WTC11 (cell line): ENCODE measurements at regions not wholly inside any gene's neighbourhood (a gene's known extent, or its start where the extent isn't known, plus 50 kb on each side); places are given as distances from the start of the nearest gene placed in this dataset.

Source experiments
- ATAC-seq: fragments of 200-7000 bp; cut with Tn5 transposase; 2 replicates; pipeline ENCODE4 v1.10.0; 2021; ENCODE audit warnings: mild to moderate bottlenecking, moderate library complexity
- CTCF ChIA-PET: fragments of 300-600 bp; sonication (Branson Sonifier 250); formaldehyde crosslinking; loops from one replicate; lab custom pipeline; 2021; ENCODE audit warnings: antibody characterized with exemption; lab: Charles Lee
- POLR2A ChIA-PET: fragments of 350-600 bp; sonication (Branson Sonifier 250); formaldehyde crosslinking; loops from one replicate; lab custom pipeline; 2021; ENCODE audit warnings: antibody characterized with exemption; lab: Charles Lee
- DNase-seq: peaks from one replicate; pipeline ENCODE4 v3.0.0; 2021; ENCODE audit warnings: low spot score
- H3K27ac Mint-ChIP-seq: 2 replicates; pipeline ENCODE4 v1.8.0; 2021; ENCODE audit warnings: mixed read lengths
- H3K27me3 Mint-ChIP-seq: 2 replicates; pipeline ENCODE4 v1.8.0; 2021; ENCODE audit warnings: low read depth, mild to moderate bottlenecking, moderate library complexity, mixed read lengths
- H3K36me3 Mint-ChIP-seq: 2 replicates; pipeline ENCODE4 v1.8.0; 2021; ENCODE audit warnings: mixed read lengths
- H3K4me1 Mint-ChIP-seq: 2 replicates; pipeline ENCODE4 v1.8.0; 2022; ENCODE audit warnings: mixed read lengths
- H3K4me3 Mint-ChIP-seq: 2 replicates; pipeline ENCODE4 v1.8.0; 2021; ENCODE audit warnings: mild to moderate bottlenecking, moderate library complexity, mixed read lengths
- H3K9me3 Mint-ChIP-seq: 2 replicates; pipeline ENCODE4 v1.8.0; 2021; ENCODE audit warnings: mixed read lengths
- CREM ChIP-seq: sonication (generic); formaldehyde crosslinking; IDR thresholded peaks from 2 replicates; pipeline ENCODE4 v1.8.1; 2022; ENCODE audit warnings: mild to moderate bottlenecking, missing genetic modification reagents, moderate library complexity
- EMX1 ChIP-seq: fragments of 250-450 bp; sonication (Bioruptor Pico); IDR thresholded peaks from 2 replicates; pipeline ENCODE4 v1.8.0; 2021; ENCODE audit warnings: mild to moderate bottlenecking
- ESRRA ChIP-seq: sonication (generic); formaldehyde crosslinking; IDR thresholded peaks from 2 replicates; pipeline ENCODE4 v1.8.1; 2022; ENCODE audit warnings: mild to moderate bottlenecking, missing genetic modification reagents, borderline replicate concordance
- FOXJ3 ChIP-seq: sonication (generic); formaldehyde crosslinking; IDR thresholded peaks from 2 replicates; pipeline ENCODE4 v1.9.0; 2021; ENCODE audit warnings: missing genetic modification reagents, mild to moderate bottlenecking, borderline replicate concordance
- JAZF1 ChIP-seq: fragments of 250-450 bp; sonication (Bioruptor Pico); IDR thresholded peaks from 2 replicates; pipeline ENCODE4 v1.9.0; 2021; ENCODE audit warnings: moderate library complexity, mild to moderate bottlenecking, inconsistent platforms
- MYBL2 ChIP-seq: sonication (generic); formaldehyde crosslinking; IDR thresholded peaks from 2 replicates; pipeline ENCODE4 v1.8.1; 2023; ENCODE audit warnings: mild to moderate bottlenecking, moderate library complexity, missing genetic modification reagents
- NFYB ChIP-seq: sonication (generic); formaldehyde crosslinking; conservative IDR thresholded peaks from 2 replicates; pipeline ENCODE4 v1.8.0; 2022; ENCODE audit warnings: low read depth, missing genetic modification reagents
- NR1H2 ChIP-seq: sonication (generic); formaldehyde crosslinking; IDR thresholded peaks from 2 replicates; pipeline ENCODE4 v1.9.0; 2021; ENCODE audit warnings: mild to moderate bottlenecking, moderate library complexity, missing genetic modification reagents
- NR3C1 ChIP-seq: sonication (generic); formaldehyde crosslinking; conservative IDR thresholded peaks from 2 replicates; pipeline ENCODE4 v1.8.1; 2023; ENCODE audit warnings: low read depth, mild to moderate bottlenecking, missing genetic modification reagents
- TCF7 ChIP-seq: sonication (generic); formaldehyde crosslinking; IDR thresholded peaks from 2 replicates; pipeline ENCODE4 v1.8.0; 2022; ENCODE audit warnings: mild to moderate bottlenecking, low read depth, missing genetic modification reagents, moderate library complexity
- TEAD1 ChIP-seq: sonication (generic); formaldehyde crosslinking; IDR thresholded peaks from 2 replicates; pipeline ENCODE4 v1.8.0; 2022; ENCODE audit warnings: mild to moderate bottlenecking, missing genetic modification reagents
- ZNF396 ChIP-seq: fragments of 250-450 bp; sonication (Bioruptor Pico); IDR thresholded peaks from 2 replicates; pipeline ENCODE4 v1.8.0; 2021; ENCODE audit warnings: mild to moderate bottlenecking, moderate library complexity, borderline replicate concordance
- TF ChIP-seq, protein P1 (sequence below): sonication (generic); formaldehyde crosslinking; IDR thresholded peaks from 2 replicates; pipeline ENCODE4 v1.8.0; 2022; ENCODE audit warnings: mild to moderate bottlenecking, missing genetic modification reagents
- TF ChIP-seq, protein P2 (sequence below): sonication (generic); formaldehyde crosslinking; IDR thresholded peaks from 2 replicates; pipeline ENCODE4 v1.8.1; 2022; ENCODE audit warnings: mild to moderate bottlenecking, moderate library complexity, missing genetic modification reagents
- TF ChIP-seq, protein P3 (sequence below): sonication (generic); formaldehyde crosslinking; IDR thresholded peaks from 2 replicates; pipeline ENCODE4 v1.8.0; 2022; ENCODE audit warnings: mild to moderate bottlenecking, missing genetic modification reagents
- TF ChIP-seq, protein P4 (sequence below): sonication (generic); formaldehyde crosslinking; IDR thresholded peaks from 2 replicates; pipeline ENCODE4 v1.8.1; 2023; ENCODE audit warnings: mild to moderate bottlenecking, missing genetic modification reagents, moderate library complexity
- TF ChIP-seq, protein P5 (sequence below): fragments of 250-450 bp; sonication (Bioruptor Pico); conservative IDR thresholded peaks from 2 replicates; pipeline ENCODE4 v1.9.0; 2021; ENCODE audit warnings: mild to moderate bottlenecking
- TF ChIP-seq, protein P6 (sequence below): sonication (generic); formaldehyde crosslinking; IDR thresholded peaks from 2 replicates; pipeline ENCODE4 v1.8.0; 2023; ENCODE audit warnings: missing genetic modification reagents, mild to moderate bottlenecking, borderline replicate concordance
- TF ChIP-seq, protein P7 (sequence below): sonication (generic); formaldehyde crosslinking; conservative IDR thresholded peaks from 2 replicates; pipeline ENCODE4 v1.8.1; 2022; ENCODE audit warnings: mild to moderate bottlenecking, missing genetic modification reagents
- TF ChIP-seq, protein P8 (sequence below): sonication (generic); formaldehyde crosslinking; IDR thresholded peaks from 2 replicates; pipeline ENCODE4 v1.8.0; 2023; ENCODE audit warnings: missing genetic modification reagents
- TF ChIP-seq, protein P9 (sequence below): fragments of 250-450 bp; sonication (Bioruptor Pico); IDR thresholded peaks from 2 replicates; pipeline ENCODE4 v1.9.0; 2021; ENCODE audit warnings: mild to moderate bottlenecking
- TF ChIP-seq, protein P10 (sequence below): sonication (generic); formaldehyde crosslinking; IDR thresholded peaks from 2 replicates; pipeline ENCODE4 v1.8.1; 2022; ENCODE audit warnings: low read depth, mild to moderate bottlenecking, moderate library complexity, missing genetic modification reagents, borderline replicate concordance

DNA sequence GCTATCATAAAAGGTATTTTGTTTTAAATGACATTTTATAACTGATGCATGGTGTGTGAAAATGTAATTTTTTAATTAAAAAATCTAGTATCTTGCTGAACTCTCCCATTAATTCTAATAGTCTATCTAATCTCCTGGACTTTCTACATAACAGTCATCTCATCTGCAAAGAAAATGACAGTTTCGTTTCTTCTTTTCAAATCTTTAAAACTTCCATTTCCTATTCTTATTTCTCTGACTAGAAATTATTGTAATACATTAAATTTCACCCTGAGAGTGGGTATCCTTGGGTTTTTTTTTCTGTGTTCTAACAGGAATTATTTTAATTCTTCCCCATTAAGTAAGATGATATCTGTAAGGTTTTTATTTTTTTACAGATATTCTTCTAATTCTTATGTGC is 120.1 kb downstream of the KCNF1 start (continued):
- TF ChIP-seq, protein P1, sequence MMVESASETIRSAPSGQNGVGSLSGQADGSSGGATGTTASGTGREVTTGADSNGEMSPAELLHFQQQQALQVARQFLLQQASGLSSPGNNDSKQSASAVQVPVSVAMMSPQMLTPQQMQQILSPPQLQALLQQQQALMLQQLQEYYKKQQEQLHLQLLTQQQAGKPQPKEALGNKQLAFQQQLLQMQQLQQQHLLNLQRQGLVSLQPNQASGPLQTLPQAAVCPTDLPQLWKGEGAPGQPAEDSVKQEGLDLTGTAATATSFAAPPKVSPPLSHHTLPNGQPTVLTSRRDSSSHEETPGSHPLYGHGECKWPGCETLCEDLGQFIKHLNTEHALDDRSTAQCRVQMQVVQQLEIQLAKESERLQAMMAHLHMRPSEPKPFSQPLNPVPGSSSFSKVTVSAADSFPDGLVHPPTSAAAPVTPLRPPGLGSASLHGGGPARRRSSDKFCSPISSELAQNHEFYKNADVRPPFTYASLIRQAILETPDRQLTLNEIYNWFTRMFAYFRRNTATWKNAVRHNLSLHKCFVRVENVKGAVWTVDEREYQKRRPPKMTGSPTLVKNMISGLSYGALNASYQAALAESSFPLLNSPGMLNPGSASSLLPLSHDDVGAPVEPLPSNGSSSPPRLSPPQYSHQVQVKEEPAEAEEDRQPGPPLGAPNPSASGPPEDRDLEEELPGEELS (CRISPR knock-in tag): no peak
- TF ChIP-seq, protein P2, sequence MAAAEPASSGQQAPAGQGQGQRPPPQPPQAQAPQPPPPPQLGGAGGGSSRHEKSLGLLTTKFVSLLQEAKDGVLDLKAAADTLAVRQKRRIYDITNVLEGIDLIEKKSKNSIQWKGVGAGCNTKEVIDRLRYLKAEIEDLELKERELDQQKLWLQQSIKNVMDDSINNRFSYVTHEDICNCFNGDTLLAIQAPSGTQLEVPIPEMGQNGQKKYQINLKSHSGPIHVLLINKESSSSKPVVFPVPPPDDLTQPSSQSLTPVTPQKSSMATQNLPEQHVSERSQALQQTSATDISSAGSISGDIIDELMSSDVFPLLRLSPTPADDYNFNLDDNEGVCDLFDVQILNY: no peak
- TF ChIP-seq, protein P3, sequence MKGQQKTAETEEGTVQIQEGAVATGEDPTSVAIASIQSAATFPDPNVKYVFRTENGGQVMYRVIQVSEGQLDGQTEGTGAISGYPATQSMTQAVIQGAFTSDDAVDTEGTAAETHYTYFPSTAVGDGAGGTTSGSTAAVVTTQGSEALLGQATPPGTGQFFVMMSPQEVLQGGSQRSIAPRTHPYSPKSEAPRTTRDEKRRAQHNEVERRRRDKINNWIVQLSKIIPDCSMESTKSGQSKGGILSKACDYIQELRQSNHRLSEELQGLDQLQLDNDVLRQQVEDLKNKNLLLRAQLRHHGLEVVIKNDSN (CRISPR knock-in tag): no peak
- TF ChIP-seq, protein P4, sequence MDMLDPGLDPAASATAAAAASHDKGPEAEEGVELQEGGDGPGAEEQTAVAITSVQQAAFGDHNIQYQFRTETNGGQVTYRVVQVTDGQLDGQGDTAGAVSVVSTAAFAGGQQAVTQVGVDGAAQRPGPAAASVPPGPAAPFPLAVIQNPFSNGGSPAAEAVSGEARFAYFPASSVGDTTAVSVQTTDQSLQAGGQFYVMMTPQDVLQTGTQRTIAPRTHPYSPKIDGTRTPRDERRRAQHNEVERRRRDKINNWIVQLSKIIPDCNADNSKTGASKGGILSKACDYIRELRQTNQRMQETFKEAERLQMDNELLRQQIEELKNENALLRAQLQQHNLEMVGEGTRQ (CRISPR knock-in tag): no peak
- TF ChIP-seq ZNF396: no peak
- no peak for TF ChIP-seq EMX1 (CRISPR knock-in tag)

DNA sequence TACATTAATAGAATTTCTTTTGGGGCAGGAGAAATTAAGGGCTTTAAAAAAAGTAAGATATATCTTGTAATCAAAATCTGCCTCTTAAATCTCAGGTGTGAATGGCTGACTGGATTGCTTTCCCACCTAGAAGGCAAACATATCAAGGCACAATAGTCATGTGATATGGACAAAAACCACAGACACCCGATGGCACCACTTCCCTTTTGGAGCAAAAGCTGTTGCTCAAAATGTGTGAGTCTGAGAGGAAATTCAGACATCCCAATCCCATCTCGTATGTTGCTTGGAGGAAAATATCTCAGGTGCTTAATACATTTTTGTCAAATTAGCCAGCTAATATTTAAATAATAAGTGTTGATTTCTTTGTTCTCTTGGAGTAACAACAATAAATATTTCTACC is 120.7 kb downstream of the KCNF1 start:
- no peak overlapping the region for H3K27ac Mint-ChIP-seq
- CTCF ChIA-PET: no interaction called here
- peaks cover 46% of the 10 kb centered on the region for H3K9me3 Mint-ChIP-seq
- TF ChIP-seq TCF7 (CRISPR knock-in tag) (no peak), NR3C1 (CRISPR knock-in tag) (no peak), NR1H2 (CRISPR knock-in tag) (no peak), TEAD1 (CRISPR knock-in tag) (no peak), ESRRA (CRISPR knock-in tag) (no peak), FOXJ3 (CRISPR knock-in tag) (no peak), CREM (no peak), JAZF1 (CRISPR knock-in tag) (no peak), NFYB (CRISPR knock-in tag) (no peak), MYBL2 (CRISPR knock-in tag) (no peak)
- TF ChIP-seq, protein P5, sequence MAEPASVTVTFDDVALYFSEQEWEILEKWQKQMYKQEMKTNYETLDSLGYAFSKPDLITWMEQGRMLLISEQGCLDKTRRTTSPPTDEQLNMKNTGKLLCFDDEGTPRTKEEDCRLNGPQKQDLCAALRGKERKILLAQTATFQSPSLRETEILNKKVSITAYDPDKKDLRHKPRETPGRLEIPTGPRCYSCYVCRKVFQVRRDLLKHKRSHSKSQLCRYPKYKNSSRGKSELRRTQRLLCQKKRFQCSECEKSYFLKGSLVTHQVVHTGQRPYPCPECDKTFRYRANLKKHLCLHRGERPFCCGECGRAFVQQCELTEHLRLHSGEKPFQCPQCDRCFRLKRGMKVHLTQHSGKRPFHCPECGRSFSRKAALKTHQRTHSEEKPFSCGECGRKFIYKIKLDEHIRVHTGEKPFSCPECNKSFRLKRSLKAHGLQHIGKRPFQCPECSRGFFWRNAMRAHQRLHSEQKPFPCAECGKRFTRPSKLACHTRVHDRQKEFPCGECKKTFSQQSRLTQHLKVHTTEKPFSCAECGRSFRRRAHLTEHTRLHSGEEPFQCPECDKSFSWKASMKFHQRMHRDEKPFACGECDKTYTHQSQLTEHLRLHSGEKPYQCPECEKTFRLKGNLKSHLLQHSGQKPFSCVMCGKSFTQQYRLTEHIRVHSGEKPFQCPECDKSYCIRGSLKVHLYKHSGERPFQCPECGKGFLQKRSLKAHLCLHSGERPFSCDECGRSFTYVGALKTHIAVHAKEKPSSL: no peak
- TF ChIP-seq, protein P6, sequence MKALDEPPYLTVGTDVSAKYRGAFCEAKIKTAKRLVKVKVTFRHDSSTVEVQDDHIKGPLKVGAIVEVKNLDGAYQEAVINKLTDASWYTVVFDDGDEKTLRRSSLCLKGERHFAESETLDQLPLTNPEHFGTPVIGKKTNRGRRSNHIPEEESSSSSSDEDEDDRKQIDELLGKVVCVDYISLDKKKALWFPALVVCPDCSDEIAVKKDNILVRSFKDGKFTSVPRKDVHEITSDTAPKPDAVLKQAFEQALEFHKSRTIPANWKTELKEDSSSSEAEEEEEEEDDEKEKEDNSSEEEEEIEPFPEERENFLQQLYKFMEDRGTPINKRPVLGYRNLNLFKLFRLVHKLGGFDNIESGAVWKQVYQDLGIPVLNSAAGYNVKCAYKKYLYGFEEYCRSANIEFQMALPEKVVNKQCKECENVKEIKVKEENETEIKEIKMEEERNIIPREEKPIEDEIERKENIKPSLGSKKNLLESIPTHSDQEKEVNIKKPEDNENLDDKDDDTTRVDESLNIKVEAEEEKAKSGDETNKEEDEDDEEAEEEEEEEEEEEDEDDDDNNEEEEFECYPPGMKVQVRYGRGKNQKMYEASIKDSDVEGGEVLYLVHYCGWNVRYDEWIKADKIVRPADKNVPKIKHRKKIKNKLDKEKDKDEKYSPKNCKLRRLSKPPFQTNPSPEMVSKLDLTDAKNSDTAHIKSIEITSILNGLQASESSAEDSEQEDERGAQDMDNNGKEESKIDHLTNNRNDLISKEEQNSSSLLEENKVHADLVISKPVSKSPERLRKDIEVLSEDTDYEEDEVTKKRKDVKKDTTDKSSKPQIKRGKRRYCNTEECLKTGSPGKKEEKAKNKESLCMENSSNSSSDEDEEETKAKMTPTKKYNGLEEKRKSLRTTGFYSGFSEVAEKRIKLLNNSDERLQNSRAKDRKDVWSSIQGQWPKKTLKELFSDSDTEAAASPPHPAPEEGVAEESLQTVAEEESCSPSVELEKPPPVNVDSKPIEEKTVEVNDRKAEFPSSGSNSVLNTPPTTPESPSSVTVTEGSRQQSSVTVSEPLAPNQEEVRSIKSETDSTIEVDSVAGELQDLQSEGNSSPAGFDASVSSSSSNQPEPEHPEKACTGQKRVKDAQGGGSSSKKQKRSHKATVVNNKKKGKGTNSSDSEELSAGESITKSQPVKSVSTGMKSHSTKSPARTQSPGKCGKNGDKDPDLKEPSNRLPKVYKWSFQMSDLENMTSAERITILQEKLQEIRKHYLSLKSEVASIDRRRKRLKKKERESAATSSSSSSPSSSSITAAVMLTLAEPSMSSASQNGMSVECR (CRISPR knock-in tag): no peak
- TF ChIP-seq, protein P7, sequence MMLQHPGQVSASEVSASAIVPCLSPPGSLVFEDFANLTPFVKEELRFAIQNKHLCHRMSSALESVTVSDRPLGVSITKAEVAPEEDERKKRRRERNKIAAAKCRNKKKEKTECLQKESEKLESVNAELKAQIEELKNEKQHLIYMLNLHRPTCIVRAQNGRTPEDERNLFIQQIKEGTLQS (CRISPR knock-in tag): no peak
- TF ChIP-seq, protein P8, sequence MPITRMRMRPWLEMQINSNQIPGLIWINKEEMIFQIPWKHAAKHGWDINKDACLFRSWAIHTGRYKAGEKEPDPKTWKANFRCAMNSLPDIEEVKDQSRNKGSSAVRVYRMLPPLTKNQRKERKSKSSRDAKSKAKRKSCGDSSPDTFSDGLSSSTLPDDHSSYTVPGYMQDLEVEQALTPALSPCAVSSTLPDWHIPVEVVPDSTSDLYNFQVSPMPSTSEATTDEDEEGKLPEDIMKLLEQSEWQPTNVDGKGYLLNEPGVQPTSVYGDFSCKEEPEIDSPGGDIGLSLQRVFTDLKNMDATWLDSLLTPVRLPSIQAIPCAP (CRISPR knock-in tag): no peak
- TF ChIP-seq, protein P9, sequence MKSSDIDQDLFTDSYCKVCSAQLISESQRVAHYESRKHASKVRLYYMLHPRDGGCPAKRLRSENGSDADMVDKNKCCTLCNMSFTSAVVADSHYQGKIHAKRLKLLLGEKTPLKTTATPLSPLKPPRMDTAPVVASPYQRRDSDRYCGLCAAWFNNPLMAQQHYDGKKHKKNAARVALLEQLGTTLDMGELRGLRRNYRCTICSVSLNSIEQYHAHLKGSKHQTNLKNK (CRISPR knock-in tag): no peak
- TF ChIP-seq, protein P10, sequence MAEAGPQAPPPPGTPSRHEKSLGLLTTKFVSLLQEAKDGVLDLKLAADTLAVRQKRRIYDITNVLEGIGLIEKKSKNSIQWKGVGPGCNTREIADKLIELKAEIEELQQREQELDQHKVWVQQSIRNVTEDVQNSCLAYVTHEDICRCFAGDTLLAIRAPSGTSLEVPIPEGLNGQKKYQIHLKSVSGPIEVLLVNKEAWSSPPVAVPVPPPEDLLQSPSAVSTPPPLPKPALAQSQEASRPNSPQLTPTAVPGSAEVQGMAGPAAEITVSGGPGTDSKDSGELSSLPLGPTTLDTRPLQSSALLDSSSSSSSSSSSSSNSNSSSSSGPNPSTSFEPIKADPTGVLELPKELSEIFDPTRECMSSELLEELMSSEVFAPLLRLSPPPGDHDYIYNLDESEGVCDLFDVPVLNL (CRISPR knock-in tag): no peak
- TF ChIP-seq, all 79 proteins: peak for 0
- Mint-ChIP-seq H3K4me1 (peaks cover 7% of the 10 kb centered on the region), H3K4me3 (no peak overlapping the region), H3K36me3 (peaks cover 13% of the 10 kb centered on the region), H3K27me3 (0 out of 2 replicates have a peak, but pooled peaks cover 5% of the 10 kb centered on the region)
- POLR2A ChIA-PET: no interaction called here
- DNase-seq: no peak
- ATAC-seq: no peak
